ENCODE measurements at regions not wholly inside any gene's neighbourhood (a gene's known extent, or its start where the extent isn't known, plus 50 kb on each side); places are given as distances from the start of the nearest gene placed in this dataset.

GRCh38 chr9:10674586-10674985 is 61.8 kb upstream of the PTPRD start:
- Histone ChIP-seq H3K4me1 (no peaks in the 10 kb centered on the region), H3K36me3 (no peaks in the 10 kb centered on the region), H3K27ac (no peak overlapping the region), H3K4me3 (no peak overlapping the region), H3K27me3 (no peaks in the 10 kb centered on the region), H3K9me3 (peaks cover 0 to 21% (median 0%) of the 10 kb centered on the region in 12 donors)
- WGBS, 4 donors = 60 to 90% (median 77%) methylated on average over 1 of the region's 1 CpG
- intact Hi-C loops (cut with DNase I) = loop anchor here in 1 of 10 donors (10.0 kb wide), 1 partner anchor 60 kb away; the partner anchor contains the start of gene PTPRD
- DNase-seq = no peak
- TF ChIP-seq, protein P1, sequence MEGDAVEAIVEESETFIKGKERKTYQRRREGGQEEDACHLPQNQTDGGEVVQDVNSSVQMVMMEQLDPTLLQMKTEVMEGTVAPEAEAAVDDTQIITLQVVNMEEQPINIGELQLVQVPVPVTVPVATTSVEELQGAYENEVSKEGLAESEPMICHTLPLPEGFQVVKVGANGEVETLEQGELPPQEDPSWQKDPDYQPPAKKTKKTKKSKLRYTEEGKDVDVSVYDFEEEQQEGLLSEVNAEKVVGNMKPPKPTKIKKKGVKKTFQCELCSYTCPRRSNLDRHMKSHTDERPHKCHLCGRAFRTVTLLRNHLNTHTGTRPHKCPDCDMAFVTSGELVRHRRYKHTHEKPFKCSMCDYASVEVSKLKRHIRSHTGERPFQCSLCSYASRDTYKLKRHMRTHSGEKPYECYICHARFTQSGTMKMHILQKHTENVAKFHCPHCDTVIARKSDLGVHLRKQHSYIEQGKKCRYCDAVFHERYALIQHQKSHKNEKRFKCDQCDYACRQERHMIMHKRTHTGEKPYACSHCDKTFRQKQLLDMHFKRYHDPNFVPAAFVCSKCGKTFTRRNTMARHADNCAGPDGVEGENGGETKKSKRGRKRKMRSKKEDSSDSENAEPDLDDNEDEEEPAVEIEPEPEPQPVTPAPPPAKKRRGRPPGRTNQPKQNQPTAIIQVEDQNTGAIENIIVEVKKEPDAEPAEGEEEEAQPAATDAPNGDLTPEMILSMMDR (IDR thresholded peaks at IDR 0.05) = no peak
- TF ChIP-seq POLR2A (IDR thresholded peaks at IDR 0.05) = no peak
- ATAC-seq = no peak

- H3K36me3 ChIP-seq = no peaks in the 10 kb centered on the region
- 77 to 84% (median 80%) methylated on average over 4 of the region's 4 CpGs for WGBS, 4 donors
- H3K4me1 ChIP-seq = no peaks in the 10 kb centered on the region
- H3K4me3 ChIP-seq = no peak overlapping the region
- DNase-seq = no peak
- H3K9me3 ChIP-seq = peaks cover 0 to 4% (median 0%) of the 10 kb centered on the region in 12 donors
- intact Hi-C loops (cut with DNase I) = loop anchor here in 1 of 10 donors (10.0 kb wide), 1 partner anchor 63 kb away; the partner anchor contains the start of gene PTPRD
- ATAC-seq = no peak
- no peak for TF ChIP-seq POLR2A (IDR thresholded peaks at IDR 0.05)
- no peaks in the 10 kb centered on the region for H3K27me3 ChIP-seq
- H3K27ac ChIP-seq = no peak overlapping the region
Observed at GRCh38 chr9:10678010-10678409, 65.2 kb upstream of the PTPRD start.

DNA sequence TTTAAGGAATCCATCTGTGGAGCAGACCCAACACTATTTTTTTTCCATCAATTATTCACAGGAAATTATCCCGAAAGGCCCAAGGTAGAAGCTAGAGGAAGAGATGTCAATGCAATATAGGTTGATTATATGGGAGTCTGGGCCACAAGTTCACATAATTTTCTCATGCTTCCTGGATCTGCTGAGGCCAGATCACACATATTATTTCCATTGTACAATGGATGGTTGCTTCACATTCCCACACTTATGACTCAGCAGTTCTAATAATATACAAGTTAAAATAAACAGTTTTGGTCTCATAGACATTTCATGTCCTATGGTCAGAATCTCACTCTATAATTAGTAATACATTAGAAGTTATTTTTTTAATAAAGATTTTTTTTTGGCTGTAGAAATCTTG is 66.0 kb upstream of the PTPRD start:
- DNase-seq (no peak), ATAC-seq (no peak)
- intact Hi-C loops (cut with DNase I) = loop anchor here in 1 of 10 donors (10.0 kb wide), 1 partner anchor 64 kb away; the partner anchor contains the start of gene PTPRD
- no peaks in the 10 kb centered on the region for H3K36me3 ChIP-seq
- H3K27ac ChIP-seq = no peak overlapping the region
- H3K4me3 ChIP-seq = no peak overlapping the region
- TF ChIP-seq, protein P1 (IDR thresholded peaks at IDR 0.05) = no peak
- TF ChIP-seq POLR2A (IDR thresholded peaks at IDR 0.05) = no peak
- WGBS, 4 donors = 67 to 92% (median 85%) methylated on average over 1 of the region's 1 CpG
- H3K27me3 ChIP-seq = no peaks in the 10 kb centered on the region
- no peaks in the 10 kb centered on the region for H3K9me3 ChIP-seq
- H3K4me1 ChIP-seq = no peaks in the 10 kb centered on the region

DNA sequence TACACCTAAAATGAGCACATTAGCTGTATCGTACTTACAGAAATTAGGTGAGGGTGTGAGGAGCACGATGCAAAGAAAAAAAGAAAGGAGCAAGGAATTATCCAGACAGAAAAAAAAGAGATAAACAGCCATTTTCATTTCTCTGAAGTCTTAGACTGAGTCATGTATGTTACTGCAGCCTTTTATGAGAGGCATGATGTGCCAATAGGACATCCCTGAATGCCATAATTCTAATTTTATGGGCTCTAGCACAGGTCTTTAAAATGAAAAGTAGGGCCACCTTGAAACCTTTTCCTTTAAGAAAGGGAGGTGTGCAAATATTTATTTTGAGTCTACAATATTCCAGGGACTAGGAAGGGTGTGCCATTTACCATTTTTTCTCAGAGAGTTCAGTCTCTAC is 74.1 kb upstream of the PTPRD start:
- Histone ChIP-seq H3K4me3 (no peak overlapping the region), H3K27me3 (no peaks in the 10 kb centered on the region), H3K9me3 (peaks cover 0 to 3% (median 0%) of the 10 kb centered on the region in 12 donors), H3K36me3 (no peaks in the 10 kb centered on the region), H3K27ac (no peak overlapping the region), H3K4me1 (no peaks in the 10 kb centered on the region)
- DNase-seq = no peak
- ATAC-seq = no peak
- WGBS, 4 donors = 71 to 85% (median 82%) methylated on average over 2 of the region's 2 CpGs
- no peak for TF ChIP-seq POLR2A (IDR thresholded peaks at IDR 0.05)
- TF ChIP-seq, protein P1 (IDR thresholded peaks at IDR 0.05) = no peak
- intact Hi-C loops (cut with DNase I) = no loop called here

DNA sequence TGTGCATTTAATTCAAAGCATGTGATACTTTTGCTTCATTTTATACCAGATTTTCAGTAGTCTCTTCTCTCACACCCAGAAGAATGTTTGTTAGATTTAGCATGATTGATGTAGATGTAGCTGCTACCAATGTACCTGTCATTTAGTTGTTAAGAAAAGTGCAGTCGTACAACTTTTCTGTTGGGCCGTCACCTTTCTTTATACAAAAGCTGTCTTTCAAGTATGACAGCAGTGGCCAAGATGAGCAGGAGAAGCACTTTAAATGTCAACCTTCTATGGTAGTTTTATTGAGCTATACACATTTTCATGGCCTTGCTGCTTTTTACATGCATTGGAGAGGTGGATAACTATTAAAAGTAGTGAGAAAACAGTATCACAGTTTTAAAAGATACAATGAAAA is 77.7 kb upstream of the PTPRD start:
- 41 to 94% (median 82%) methylated on average over 2 of the region's 2 CpGs for WGBS, 4 donors
- no peak for TF ChIP-seq POLR2A (IDR thresholded peaks at IDR 0.05)
- TF ChIP-seq, protein P1 (IDR thresholded peaks at IDR 0.05) = no peak
- Histone ChIP-seq H3K4me3 (no peak overlapping the region), H3K9me3 (peaks cover 0 to 3% (median 0%) of the 10 kb centered on the region in 12 donors), H3K27me3 (no peaks in the 10 kb centered on the region), H3K27ac (no peak overlapping the region), H3K4me1 (no peaks in the 10 kb centered on the region), H3K36me3 (no peaks in the 10 kb centered on the region)
- intact Hi-C loops (cut with DNase I) = no loop called here
- DNase-seq (no peak), ATAC-seq (no peak)

Data from heart left ventricle (tissue), 16 donors.